Cardiac septum (tissue), 1 donor: ENCODE measurements at regions not wholly inside any gene's neighbourhood (a gene's known extent, or its start where the extent isn't known, plus 50 kb on each side); places are given as distances from the start of the nearest gene placed in this dataset.

Experiments
- DNase-seq: peaks from one replicate; pipeline ENCODE4 v3.0.0-alpha.2; 2020; ENCODE audit warnings: low spot score
- intact Hi-C: fragments of 100-400 bp; cut with DNase I; formaldehyde crosslinking; loops from one replicate; pipeline ENCODE4 v1.14.0; 2022
- donor health status: DM: no; HTN: no; CAD: no.

GRCh38 chr18:10009321-10010144, 95.7 kb downstream of the VAPA start:
- intact Hi-C loops: loop anchor here (2.0 to 10.0 kb wide), 4 partner anchors 53 to 435 kb away; no protein-coding TSS in a partner anchor
- no peak for DNase-seq

GRCh38 chr18:10010611-10011015, 96.8 kb downstream of the VAPA start:
- intact Hi-C loops: loop anchor here (2.0 to 10.0 kb wide), 4 partner anchors 52 to 434 kb away; no protein-coding TSS in a partner anchor
- DNase-seq: no peak

- DNase-seq: no peak
- intact Hi-C loops: loop anchor here (2.0 to 10.0 kb wide), 4 partner anchors 51 to 434 kb away; no protein-coding TSS in a partner anchor
Measured at GRCh38 chr18:10011061-10011460, 97.2 kb downstream of the VAPA start.

DNA sequence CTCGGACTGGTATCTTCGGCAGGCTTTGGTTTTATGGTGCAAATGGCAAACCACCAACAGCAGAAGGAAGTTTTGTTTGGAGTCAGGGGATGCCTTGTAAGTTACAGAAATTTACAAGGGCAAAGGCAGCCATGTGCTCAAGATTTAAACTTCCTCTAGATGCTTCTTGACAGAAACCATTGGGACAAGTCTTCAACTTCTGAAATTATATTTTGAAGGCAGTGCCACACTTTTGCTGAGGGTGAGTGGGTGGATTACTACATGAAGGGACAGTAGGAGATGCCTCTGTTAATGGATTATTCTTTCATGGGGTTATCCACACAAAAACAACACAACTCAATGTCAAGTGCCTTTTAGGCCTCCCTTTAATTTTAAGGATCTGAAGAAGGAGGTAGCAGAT, 97.9 kb downstream of the VAPA start:
- DNase-seq: no peak
- intact Hi-C loops: loop anchor here (2.0 to 10.0 kb wide), 4 partner anchors 51 to 433 kb away; no protein-coding TSS in a partner anchor

GRCh38 chr18:10012526-10012925, 98.7 kb downstream of the VAPA start:
- no peak for DNase-seq
- intact Hi-C loops: loop anchor here (5.0 to 10.0 kb wide), 3 partner anchors 50 to 432 kb away; no protein-coding TSS in a partner anchor

- DNase-seq: no peak
- intact Hi-C loops: loop anchor here (5.0 to 10.0 kb wide), 3 partner anchors 48 to 431 kb away; no protein-coding TSS in a partner anchor
Measured at GRCh38 chr18:10013621-10014543, 100.1 kb downstream of the VAPA start.

DNA sequence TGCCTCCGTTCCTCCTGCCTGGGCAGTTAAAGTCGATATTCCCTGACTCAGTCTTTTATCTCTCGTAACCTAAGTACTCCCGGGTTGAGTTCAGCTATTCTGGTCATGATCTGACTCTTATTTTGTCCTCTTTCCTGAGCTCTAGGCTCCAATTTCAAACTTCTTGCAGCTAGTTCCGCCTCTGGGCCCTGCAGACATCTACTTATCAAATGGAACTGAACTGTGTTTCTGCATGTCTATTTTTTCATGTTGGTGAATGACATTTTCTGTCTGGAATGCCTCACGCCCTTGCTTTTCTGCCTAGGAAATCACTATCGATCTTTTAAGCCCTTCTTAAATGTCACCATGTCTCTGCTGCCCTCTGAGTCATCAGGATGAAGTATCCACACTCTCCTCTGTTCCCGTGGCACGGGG, 101.5 kb downstream of the VAPA start:
- DNase-seq: no peak
- intact Hi-C loops: loop anchor here (10.0 kb wide), 1 partner anchor 430 kb away; no protein-coding TSS in a partner anchor

- DNase-seq: no peak
- intact Hi-C loops: loop anchor here (10.0 kb wide), 1 partner anchor 429 kb away; no protein-coding TSS in a partner anchor
Measured at GRCh38 chr18:10015941-10016819, 102.4 kb downstream of the VAPA start.

- intact Hi-C loops: loop anchor here (10.0 kb wide), 1 partner anchor 428 kb away; no protein-coding TSS in a partner anchor
- no peak for DNase-seq
Measured at GRCh38 chr18:10017043-10017442, 103.2 kb downstream of the VAPA start.

GRCh38 chr18:10018289-10018688, 104.5 kb downstream of the VAPA start:
- no peak for DNase-seq
- intact Hi-C loops: loop anchor here (10.0 kb wide), 1 partner anchor 427 kb away; no protein-coding TSS in a partner anchor

DNA sequence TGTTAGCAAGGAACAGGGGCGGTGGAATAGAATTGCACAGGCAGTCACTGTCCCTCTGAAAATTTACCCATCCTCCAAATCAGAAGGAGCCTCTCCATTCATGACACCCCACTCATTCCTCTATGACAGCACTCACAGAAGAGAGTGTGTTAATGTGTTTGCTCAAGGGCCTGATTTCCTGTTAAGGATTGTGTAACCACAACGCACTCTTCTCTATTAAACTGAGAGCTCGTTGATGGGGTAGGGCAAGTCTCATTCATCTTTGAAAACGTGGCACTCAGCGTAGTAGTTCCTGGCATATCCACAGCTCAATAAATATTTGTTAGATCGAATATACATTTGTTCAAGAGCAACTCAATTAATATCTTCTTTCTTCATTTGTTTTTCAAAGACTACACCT, 106.4 kb downstream of the VAPA start:
- intact Hi-C loops: no loop called here

GRCh38 chr18:10022365-10022764, 108.5 kb downstream of the VAPA start:
- DNase-seq: no peak
- intact Hi-C loops: no loop called here

More for the DNA sequence above, 106.4 kb downstream of the VAPA start:
- DNase-seq: no peak

GRCh38 chr18:10023853-10024570, 110.2 kb downstream of the VAPA start:
- intact Hi-C loops: no loop called here
- no peak for DNase-seq

DNA sequence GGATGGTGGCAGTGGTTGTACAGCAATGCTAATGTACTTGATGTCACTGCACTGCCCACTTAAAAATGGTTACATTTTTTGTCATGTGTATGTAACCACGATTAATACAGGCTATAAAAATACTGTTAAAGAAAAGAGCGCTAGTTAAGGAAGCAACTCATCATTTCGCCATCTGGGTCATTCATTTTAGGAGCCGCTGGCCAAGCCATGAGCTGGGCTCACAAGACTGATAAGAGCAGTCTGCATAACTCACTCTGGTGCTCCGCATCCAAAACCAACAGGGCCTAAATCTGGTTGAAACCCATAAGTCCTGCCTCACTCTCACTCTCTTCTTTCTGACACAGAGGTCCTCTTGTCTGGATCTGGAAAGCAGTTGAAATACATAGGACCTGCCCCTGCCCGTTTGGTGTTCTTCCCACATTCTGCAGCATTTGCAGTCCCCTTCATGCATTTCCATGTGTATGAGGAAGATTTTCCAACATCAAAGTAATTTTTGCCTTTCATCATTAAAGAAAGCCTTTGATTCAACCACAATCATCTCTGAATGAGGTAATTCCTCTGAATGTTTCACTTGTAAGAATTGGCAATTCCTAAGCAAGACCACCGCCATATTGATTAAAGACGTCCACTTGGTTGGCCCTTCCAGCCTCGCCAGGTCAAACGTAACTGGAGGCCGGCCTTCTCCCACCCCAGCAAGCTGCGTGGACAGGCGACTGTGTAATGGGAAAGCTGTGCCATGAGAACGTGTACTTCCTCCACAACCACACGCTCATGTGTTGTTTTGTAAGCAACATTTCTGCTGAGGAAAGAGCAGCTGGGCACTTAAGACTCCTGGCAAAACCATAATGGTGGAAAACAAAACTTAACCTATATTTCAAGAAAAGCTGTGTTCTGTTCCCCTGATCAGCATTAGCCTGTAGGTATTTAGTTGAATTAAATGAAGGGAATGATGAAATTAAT, 112.2 kb downstream of the VAPA start:
- DNase-seq: no peak
- intact Hi-C loops: no loop called here

DNA sequence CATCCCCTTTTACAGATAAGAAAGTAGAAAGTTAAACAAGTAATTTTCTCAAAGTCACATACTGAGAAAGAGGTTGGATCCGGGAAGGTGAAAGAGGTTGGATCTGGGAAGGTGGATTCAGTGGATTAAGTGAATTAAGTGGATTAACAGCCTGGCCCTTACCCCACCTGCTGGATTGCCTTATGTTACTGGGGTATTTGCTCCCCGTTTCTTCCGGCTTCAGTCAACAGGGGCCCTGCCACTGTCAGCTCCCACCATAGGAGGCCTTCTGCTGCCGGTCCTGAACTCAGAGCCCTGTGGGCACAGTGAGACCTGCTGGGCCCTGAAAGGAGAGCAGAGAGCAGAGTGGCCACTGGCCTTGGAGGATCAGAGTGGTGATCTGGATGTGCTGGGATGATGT, 113.2 kb downstream of the VAPA start:
- intact Hi-C loops: no loop called here
- DNase-seq: no peak

- DNase-seq: no peak
- intact Hi-C loops: no loop called here
Measured at GRCh38 chr18:10027461-10027860, 113.6 kb downstream of the VAPA start.

DNA sequence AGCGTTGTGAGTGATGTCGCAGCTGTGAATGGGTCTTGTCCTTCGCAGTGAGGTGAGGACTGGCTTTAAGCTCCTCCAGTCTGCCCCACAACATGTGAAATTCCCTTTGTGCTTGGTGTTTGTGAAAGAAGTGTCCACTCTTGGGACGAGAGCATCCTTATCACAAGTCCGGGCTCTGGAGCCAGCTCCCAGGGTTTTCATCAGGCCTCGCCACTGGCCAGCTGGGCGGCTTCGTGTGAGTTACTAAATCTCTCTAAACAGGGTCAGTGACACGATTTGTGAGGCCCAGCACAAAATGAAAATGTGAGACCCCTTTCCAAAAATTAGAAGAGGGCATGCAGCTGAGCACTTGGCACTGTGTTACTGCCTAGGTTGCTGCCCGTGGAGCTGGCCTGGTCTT, 115.9 kb downstream of the VAPA start:
- DNase-seq: no peak
- intact Hi-C loops: no loop called here
